CD1c-positive myeloid dendritic cell (primary cell): ENCODE measurements at regions not wholly inside any gene's neighbourhood (a gene's known extent, or its start where the extent isn't known, plus 50 kb on each side); places are given as distances from the start of the nearest gene placed in this dataset.
A peak's percentile ranks its signal among the peaks of the same experiment; 100 is the strongest.

Experiments
- DNase-seq: peaks from one replicate; pipeline ENCODE4 v3.0.0-alpha.2; 2016; ENCODE audit errors: extremely low spot score

DNA sequence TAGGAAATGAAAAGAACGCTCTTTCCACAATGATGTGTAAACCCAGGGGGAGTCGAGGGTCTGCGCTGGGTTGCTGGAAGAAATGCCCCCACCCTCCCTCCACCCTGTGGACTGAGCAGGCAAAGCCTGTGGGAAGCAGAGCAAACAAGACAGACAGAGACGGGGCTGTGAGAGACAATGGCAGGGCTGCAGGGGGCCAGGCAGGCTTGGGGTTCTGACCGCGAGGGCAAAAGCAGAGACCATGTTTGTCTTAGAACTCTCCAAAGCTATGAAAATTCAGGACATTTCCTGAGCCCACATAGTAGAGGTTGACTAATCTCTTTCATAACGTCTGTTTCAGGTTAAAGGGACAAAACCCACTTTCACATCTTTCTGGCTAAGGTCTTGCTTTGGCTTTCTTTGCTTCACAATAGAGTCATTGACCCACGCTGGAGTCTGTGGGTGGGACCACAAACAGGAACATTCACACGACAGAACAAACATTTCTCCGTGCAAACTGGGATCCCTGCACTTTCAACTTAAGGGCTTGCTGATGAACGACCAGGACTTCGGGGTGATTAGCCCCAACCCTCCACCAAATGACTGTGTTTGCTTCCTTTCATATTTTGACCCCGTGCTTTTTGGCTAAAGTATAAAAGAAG, 156.0 kb upstream of the TPM1 start:
- DNase-seq: peak; percentile 63

DNA sequence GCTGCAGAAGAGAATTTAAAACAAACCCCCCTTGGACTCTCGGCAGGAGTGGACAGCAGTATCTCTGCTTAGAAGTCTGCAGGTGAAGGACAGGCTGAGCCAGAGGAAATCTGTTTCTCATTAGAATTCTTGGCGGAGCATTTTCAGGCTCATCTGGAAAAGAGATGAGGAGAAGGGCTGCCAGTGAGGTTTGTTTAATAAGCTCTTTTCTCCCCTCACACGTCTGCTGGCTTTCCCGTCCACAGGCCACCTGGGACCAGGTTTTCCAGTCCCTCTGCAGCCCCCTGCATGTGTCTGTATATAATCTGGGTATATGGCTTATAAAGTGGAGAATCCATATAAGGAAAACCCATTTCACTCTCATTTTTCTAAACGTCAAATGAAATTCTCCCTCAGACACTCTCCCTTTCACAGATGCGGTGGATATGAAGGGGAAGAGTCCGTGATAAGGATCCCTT, 155.4 kb upstream of the TPM1 start:
- DNase-seq: no peak

DNA sequence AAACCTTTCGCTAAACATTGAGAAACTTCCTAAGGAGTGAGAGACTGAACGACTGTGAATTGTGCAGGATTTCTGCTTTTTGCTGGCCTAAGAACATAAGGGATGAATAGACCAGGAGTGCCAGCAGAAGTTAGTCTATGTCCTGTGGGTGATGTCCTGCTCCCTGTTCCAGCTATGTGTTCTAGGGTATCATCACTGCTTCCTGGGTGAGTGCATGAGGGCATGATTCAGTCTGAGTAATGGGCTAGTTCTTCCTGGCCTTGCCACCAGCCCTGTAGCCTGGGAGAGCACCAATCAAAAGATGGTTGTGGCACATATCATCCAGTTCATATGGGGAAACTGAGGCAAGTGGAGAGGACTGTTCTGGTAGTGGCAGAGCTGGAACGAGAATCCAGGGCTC, 153.9 kb upstream of the TPM1 start:
- peak; percentile 22 for DNase-seq

DNA sequence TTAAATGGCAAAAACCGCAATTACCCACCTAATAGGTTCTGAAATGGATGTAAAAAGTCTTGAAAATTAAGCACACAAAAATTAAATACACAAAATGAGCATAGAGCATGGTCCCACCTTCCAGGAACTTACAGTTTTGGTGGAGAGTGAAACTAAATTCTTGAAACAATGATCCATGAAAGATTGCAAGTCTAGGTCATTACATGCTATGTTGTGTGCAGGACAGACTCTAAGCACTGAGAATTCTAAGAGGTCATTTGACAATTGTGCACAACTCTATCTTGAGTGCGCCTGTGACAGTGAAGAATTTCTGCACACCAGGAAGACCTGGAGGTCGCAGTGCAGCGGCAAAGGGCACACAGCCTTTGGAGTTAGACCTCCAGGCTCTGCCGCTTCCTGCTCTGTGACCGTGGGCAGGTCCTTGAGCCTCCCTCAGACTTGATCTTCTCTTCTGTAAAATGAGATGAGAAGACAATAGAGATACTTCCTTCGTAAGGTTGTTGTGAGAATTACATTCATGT, 153.3 kb upstream of the TPM1 start:
- DNase-seq: peak; percentile 2

DNA sequence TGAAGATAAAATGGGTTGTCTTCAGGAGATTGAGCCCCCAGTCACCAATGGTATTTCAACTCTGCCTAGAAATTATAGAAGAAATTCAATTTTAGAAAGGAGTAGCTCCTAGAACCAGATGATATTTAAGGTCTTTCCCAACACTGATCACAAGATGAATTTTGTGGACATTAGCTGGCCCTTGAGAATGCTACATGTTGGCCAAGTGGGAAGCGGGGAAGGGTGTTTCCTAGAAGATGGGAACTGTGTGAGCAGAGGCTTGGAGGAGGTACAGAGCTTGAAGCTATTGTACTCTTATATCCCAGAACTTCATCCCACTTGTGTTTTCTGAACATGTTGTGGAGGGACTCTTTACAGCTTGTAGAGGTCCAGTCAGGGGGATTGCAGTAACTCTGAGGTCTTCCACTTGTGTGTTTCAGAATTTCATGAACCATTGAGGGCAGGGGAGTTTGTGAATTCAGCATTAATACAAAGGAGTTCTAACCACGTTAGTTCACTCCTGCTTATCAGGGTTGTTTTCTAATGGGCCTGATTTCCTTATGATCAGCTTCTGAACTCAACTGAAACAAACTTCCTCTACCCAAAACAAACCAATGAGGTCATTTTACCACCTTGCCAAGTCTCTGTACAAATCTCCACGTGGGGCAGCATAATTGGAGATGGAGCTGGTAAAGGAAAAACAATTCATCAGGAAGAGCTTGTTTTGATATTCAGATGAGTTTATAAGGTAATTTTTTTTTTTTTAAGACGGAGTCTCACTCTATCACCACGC, 152.6 kb upstream of the TPM1 start:
- DNase-seq: peak; percentile 3

DNA sequence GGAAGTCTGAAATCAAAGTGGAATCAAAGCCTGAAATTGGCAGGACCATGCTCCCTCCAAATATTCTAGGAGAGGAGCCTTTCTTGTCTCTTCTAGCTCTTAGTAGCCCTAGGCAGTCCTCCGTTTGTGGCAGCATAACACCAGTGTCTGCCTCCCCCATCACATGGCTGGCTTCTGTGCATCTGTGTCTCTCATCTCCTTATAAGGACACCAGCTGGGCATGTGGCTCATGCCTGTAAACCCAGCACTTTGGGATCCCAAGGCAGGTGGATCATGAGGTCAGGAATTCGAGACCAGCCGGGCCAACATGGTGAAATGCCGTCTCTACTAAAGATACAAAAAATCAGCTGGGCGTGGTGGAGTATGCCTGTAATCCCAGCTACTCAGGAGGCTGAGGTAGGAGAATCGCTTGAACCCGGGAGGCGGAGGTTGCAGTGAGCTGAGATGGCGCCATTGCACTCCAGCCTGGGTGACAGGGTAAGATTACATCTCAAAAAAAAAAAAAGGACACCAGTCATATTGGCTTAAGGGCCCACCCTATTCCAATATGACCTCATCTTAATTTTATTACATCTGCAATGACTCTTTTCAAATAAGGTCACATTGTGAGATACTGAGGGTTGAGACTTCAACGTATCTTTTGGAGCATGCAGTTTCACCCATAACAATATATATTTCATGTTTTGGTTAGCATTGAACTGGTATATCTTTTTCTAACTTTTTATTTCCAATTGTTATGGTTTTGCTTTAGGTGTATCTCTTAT, 148.0 kb upstream of the TPM1 start:
- DNase-seq: no peak

DNA sequence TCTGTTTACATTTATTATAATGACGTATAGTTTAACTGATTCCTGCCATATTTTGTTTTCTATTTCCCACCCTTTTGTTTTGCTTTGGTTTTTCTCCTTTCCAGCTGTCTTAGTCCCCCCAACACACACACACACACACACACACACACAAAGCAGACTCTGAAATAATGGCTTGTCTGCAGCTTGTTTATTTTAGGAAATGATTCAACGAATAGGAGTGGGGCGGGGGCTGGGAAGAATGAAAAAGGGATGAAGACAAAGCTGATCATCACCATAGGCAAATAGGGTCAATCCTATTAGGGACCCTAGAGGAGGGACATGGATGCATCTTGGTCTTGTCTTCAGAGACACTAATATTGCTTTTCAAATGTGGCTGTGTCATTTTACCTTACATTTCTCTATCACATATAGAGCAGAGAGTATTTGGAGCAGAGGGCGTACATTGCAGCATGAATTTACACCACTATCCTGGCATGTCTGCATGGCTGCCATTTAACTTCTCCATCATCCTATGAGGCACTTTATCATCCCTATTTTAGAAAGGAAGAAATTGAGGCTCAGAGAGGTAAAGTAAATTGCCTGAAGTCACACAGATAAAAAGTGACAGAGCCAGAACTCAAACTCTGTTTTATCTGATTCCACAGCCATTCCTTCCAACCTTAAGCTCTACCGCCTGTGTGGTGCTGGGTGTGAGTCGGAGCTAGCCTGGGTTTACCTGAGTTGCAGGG, 147.2 kb upstream of the TPM1 start:
- no peak for DNase-seq

DNA sequence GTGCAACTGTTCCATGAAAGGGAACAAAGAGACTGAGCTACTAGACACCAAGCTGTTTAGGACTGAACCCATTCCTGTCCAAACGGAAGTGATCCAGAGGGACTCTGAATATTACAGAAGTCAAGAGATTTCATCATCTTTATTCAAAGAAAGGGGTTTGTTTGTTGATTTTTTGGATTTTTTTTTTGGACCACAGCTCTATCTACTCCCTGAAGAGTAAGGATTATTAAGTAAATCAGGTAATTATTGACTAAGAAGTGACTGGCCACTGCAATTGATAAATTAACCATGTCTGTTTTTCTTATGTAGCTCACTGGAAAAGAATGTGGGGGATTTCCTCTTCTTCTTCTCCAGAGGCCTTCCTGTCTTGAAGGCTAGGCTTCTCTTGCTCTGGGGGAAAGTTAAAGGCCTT, 146.6 kb upstream of the TPM1 start:
- no peak for DNase-seq

DNA sequence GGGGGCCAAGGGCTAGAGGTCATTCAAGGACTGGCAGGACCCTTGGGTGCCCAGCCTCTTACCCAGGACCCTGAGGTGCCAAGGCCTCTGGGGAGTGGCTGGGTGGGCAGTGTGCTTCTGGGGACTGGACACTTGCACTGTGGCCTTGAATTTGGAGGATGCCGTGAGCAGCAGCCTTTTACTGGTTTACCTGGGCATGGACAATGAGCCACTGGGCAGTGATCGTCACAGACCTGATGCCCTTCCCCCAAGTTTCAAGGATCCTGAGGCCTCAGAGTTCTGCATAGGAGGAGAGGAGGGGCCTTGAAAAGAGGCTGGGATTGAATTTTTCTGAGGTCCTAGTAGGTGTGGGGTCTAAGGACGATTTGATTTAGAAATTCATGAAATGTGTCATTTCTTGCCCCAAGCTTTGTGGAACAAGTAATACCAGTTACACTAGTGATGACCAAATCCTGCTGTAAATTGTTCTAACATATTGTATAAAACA, 146.1 kb upstream of the TPM1 start:
- no peak for DNase-seq

DNA sequence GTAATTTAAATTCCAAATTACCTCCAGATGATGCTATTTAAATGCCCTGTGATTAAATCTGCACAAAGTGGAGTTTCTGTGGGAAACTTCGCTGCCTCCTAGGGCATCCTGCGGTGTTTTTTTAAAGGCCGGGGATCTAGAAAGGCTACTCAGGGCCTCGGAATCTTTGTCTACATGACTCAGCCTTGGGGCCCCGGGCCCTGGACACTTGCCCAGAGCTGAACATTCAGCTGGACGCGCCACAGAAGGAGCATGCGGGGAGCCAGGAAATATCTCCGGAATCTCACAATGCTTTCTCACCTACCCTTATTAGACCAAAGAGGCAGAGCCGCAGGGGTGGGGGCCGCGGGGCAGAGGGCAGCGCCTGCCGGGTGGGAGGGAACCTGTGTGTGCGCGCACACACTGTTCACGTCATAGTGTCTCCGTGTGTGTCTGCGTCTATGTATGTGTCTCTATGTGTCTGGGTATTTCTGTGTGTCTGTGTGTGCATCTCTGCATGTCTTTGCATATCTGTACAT, 145.5 kb upstream of the TPM1 start:
- DNase-seq: no peak

DNA sequence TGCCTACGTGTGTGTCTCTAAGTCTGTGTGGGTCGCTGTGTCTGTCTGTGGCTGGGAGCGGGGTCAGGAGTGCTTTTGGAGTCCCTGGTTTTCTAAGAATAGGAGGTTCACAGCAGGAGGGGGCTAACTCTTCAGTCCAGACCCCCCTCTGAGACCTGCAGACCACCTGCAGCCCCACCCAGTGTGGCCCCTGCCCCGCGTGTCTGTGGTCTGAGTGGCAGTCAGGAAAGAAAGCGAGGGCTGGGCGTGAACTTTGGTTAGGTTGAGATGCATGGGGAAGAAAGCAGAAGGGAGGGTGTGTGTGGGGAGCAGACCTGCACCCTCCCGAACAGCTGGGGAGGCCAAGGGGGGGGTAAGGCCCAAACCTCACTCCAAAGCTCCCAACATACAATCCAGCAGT, 144.9 kb upstream of the TPM1 start:
- DNase-seq: no peak

DNA sequence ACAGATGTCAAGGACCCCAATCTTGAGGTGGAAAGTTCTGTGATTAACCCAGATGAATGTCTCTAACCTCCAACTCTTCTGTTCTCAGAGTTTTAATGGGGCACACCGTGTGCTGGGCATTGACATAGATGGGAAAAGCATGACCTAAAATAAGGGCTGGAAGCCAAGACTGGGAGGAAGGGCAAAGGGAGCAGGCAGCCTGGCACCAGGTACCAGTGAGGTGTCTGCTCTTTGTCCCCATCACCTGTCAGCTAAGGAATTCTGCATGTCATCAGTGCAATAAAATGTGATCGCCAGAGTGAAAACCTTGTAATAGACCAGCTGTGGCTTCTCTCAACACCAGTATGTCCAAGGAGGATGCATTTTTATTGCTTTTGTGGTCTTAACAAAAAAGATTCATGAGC, 143.5 kb upstream of the TPM1 start:
- DNase-seq: no peak

DNA sequence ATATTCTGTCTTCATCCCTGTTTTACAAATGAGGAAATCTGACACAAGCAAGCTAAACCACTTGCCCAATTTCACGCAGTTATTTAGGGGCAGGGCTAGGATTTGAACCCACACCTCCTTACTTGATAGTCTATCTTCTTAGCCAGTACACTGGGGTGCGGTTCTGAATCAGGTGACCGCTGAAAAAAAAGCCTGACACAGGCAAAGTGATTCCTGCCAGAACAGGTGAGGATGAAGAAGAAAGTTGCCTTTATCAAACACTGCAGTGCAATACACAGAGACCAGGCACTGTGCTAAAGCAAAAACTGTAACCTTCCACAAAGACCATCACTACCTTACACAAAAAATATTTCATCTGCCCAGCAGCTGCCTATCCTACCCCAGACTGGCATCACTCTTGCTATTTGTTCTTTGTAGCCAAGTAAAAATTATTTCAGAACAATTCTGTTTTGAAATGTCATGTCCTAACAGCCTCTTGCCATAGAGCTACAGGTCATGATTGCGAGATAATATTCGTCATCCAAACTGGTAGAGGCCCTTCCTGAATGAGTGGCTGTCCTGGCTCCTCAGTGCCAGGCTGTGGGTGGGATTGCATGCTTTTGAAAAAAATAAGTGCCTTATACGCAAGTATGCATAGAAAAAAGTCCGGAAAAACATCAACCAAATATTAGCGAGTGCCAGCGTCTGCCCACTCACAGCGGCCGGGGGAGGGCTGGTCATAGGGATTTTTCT, 142.3 kb upstream of the TPM1 start:
- DNase-seq: peak; percentile 25

DNA sequence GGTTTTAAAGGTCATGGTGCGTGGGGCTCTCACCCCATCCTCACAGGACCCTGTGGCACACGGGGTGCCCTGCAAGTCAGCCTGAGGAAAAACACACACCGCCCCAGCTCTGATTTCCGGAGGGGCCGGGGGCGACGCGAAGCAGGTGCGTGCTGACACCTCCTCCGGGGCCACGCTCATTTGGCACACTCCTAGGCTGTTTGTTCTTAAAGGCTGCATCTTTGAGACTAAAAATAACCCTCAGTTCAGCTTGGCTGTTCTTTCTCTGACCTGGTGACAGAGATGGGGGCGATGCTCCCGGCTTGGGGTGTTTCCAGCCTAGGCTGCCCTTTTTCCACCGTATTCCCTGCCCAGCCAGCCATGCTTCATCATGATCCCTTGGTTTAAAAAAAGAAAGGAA, 141.5 kb upstream of the TPM1 start:
- DNase-seq: no peak

DNA sequence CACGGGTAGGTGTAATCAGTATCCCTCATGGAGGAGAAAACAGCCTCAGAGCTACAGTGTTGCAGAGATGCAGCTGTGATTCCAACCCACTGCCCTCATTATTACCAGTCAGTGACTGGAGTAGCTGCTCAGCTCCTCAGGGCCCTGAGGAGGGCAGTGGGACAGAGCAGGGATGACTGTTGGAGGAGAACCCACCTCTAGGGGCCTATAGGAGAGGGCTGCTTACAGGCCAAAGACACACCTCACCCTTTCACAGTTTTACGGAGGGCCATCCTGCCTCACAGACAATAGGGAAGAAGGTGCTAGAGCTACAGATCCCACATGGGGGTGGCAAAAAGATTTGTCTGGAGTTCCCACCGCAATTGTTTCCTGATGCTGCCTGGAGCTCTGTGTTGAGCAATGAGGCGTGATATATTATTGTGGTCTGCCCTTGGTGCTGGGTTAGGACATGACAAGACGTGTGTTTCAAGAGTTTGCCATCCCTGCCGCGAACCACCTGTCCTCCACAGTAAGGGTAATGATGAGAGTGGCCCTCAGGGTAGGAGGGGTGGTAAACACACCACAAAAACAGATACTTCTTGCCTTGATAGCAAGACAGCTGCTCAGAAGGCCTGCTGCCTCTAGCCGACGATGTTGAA, 140.5 kb upstream of the TPM1 start:
- no peak for DNase-seq

DNA sequence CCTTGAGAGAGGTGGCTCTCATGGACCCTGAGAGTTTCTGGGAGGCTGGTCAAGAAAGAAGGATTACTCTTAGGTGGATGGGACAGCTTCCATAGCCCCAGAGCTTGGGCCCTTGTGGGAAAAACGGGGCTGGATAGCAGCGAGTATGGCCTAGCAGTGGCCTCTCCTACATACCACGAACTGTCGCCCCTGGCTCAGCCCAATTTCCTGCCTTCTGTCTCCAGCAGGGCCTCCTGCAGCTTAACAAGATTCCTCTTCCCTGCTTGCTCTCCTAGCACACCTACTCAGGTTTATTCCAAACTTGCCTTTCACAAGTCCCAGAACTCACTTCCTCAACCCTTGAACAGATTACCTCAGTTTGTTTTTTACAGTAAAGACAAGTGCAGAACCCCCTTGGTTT, 139.7 kb upstream of the TPM1 start:
- DNase-seq: no peak

DNA sequence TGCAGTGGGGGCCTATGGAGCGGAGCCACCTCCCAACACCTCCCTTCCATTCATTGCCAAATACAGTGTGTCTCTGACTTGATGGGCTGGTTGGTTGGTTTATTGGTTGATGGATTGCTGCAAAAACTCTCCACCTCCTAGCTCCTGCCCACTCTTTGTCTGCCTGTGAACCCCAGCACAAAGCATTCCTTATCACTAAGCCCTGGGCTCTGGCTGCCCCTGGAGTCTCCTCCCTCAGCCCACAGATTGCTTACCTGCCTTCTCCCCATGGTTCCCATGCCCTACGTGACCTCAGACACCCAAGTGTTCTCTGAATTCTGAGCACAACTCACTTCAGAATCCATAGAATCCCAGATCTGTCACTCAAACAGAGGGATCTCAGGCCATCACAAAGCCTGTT, 139.1 kb upstream of the TPM1 start:
- DNase-seq: no peak

DNA sequence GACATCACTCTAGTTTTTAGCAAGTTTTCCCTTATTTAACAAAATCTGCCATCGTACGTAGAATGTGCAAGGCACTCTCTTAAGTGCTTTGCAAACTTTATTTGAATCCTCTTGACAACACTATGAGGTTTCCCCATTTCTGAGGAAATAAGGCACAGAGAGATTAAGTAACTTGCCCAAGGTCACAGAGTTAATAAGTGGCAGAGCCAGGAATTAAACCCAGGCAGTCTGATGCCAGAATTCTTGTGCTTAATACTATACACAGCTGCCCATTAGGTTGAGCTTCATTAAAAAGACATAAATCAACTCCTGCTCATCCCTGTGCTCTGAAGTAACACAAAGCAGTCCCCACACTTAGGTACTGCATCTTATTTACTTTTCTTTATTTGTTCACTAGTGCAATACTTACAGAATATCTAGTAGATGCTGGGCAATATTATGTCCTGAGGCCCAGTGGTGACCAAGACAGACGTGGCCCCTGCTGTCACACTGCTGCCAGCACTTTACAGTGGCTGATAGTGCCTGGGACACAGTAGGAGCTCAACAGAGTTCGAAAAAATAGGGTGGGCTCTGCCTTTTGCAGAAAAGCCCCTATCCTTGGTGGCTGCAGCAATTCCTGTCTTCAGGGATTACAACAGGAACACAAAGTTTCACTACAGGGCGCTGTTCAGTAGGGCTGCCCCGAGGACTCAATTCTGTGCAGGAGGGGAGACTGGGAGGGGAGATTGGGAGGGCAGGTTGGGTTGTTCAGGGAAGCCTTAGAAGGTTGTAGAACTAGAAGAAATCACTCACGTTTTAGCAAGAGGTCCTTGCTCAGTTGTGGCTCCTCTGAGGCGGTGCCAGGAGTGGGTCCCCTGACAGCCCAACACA, 138.3 kb upstream of the TPM1 start:
- DNase-seq: no peak

DNA sequence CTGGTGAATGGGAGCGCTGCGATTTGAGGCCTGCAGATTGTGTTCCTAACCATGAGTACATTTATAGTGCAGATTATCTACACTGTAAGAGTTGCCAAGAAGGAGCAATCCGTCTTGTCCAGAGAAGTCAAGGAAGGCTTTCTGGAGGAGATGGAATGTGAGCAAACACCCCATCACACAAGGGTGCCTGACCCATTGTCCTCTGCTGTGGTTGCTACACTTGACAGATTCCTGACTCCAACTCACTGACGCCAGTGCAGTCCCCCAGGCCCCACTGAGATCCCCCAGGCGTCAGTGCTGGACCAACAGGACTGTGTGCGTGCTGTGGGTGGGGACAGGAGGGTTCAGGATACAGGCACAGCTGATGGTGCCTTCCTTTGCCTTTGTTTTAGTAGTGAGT, 135.9 kb upstream of the TPM1 start:
- no peak for DNase-seq
